SK-N-MC (cell line): ENCODE measurements at regions not wholly inside any gene's neighbourhood (a gene's known extent, or its start where the extent isn't known, plus 50 kb on each side); places are given as distances from the start of the nearest gene placed in this dataset.
"Not testable (repeated sequence)": the region's sequence is repeated elsewhere in the genome, so short reads cannot be mapped to it uniquely, and the experiment has no call there.

ENCODE experiments used
- DNase-seq: peaks from one replicate; pipeline ENCODE4 v3.0.0-alpha.2; 2011; ENCODE audit warnings: low read depth, low spot score
- H3K27ac ChIP-seq: fragments of 200-600 bp; sonication (generic); 2 replicates; pipeline ENCODE4 v1.5.1; 2016; ENCODE audit warnings: mixed run types
- H3K36me3 ChIP-seq: fragments of 200-600 bp; sonication (generic); 2 replicates; pipeline ENCODE4 v1.6.1; 2017; ENCODE audit warnings: antibody characterized with exemption, low read length, mixed read lengths; ENCODE audit not compliant: insufficient read depth
- H3K4me3 ChIP-seq: fragments of 200-600 bp; sonication (generic); 2 replicates; pipeline ENCODE4 v1.5.1; 2016
- H3K9ac ChIP-seq: fragments of 200-600 bp; sonication (generic); 2 replicates; pipeline ENCODE4 v1.8.0; 2017; ENCODE audit warnings: mixed run types, mixed read lengths; ENCODE audit not compliant: insufficient read length
- H3K9me3 ChIP-seq: fragments of 200-600 bp; sonication (generic); 2 replicates; pipeline ENCODE4 v1.6.1; 2017; ENCODE audit warnings: low read depth, mild to moderate bottlenecking, antibody characterized with exemption, low read length, moderate library complexity, mixed read lengths
- EZH2 ChIP-seq: fragments of 200-600 bp; sonication (generic); IDR thresholded peaks from one replicate; pipeline ENCODE4 v1.6.1; 2017; ENCODE audit warnings: antibody characterized with exemption
- FOXP2 ChIP-seq: optimal IDR thresholded peaks from 2 replicates; pipeline ENCODE3; 2011; ENCODE audit warnings: mild to moderate bottlenecking, moderate library complexity; ENCODE audit not compliant: insufficient read depth; ENCODE audit errors: extremely low read length, control extremely low read depth
- POLR2AphosphoS5 ChIP-seq: IDR thresholded peaks from 2 replicates; pipeline ENCODE4 v1.6.1; 2012; ENCODE audit warnings: mild to moderate bottlenecking, low read depth, low read length, borderline replicate concordance

DNA sequence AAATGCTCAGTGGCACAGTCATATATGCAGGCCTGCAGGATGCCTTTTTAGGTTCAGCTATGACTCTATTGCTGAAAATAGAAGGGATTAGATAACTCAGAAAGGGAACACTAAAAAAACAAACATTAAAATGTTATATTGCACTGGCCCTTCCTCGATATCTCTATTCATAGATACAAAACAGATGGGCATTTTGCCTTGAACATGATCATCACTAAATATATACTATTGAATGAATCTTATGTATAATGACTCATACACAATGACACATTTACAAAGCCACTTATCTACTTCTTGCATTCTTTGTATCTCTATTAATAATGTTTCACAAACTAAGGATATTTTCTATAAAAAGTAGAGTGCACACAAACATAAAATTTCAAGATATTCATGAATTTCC, 2352.8 kb upstream of the RAG2 start:
- Histone ChIP-seq H3K36me3 (no peaks in the 10 kb centered on the region), H3K4me3 (no peak overlapping the region), H3K9me3 (peaks cover 4% of the 10 kb centered on the region; the same call in 1 of the 2 replicates), H3K27ac (no peak overlapping the region), H3K9ac (no peak overlapping the region)
- TF ChIP-seq POLR2AphosphoS5 (no peak), FOXP2 (no peak), EZH2 (no peak)
- no peak for DNase-seq

DNA sequence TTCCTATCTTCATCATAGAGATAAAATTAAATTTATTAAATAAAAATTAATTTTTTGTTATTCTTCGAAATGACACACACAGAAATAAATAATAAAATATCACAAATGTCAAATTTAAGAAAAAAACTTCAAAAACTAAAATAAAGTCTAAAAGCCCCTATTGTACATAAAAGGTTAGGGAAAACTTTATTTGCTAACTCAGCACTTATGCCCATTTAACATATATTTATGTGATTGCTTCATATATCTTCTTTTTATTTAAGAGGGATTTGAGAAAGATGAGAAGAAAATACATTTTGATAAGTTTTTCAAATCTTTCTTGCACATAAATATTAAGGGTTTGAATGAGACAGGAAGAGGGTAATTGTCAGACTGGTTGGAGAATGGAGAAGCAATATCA, 2350.4 kb upstream of the RAG2 start:
- no peak for TF ChIP-seq FOXP2
- no peak for TF ChIP-seq EZH2
- TF ChIP-seq POLR2AphosphoS5: no peak
- H3K4me3 ChIP-seq: no peak overlapping the region
- H3K9ac ChIP-seq: no peak overlapping the region
- H3K36me3 ChIP-seq: no peaks in the 10 kb centered on the region
- no peak overlapping the region for H3K27ac ChIP-seq
- DNase-seq: no peak
- peaks cover 4% of the 10 kb centered on the region; the same call in 1 of the 2 replicates for H3K9me3 ChIP-seq

DNA sequence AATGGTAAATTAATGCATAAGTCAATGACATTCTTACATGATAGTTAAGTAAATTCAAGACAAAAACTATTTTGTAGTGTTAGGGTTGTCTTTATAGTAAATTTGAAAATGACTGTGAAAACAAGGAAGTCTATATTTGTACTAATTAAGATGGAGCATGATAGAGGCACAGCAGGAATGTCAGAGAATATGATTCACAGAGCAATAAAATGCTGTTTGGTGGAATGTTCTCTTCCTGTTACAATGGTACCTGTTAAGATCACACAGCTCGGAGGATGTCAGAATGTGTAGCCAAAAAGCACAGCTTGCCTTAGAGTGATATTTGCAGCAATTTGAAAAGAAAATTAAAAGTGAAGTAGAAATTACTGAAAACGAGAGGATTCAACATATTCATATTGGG, 2339.7 kb upstream of the RAG2 start:
- no peak for TF ChIP-seq EZH2
- no peak for TF ChIP-seq POLR2AphosphoS5
- no peak for TF ChIP-seq FOXP2
- no peak overlapping the region for H3K4me3 ChIP-seq
- no peak overlapping the region for H3K9ac ChIP-seq
- H3K9me3 ChIP-seq: no peaks in the 10 kb centered on the region
- no peaks in the 10 kb centered on the region for H3K36me3 ChIP-seq
- H3K27ac ChIP-seq: no peak overlapping the region
- no peak for DNase-seq

DNA sequence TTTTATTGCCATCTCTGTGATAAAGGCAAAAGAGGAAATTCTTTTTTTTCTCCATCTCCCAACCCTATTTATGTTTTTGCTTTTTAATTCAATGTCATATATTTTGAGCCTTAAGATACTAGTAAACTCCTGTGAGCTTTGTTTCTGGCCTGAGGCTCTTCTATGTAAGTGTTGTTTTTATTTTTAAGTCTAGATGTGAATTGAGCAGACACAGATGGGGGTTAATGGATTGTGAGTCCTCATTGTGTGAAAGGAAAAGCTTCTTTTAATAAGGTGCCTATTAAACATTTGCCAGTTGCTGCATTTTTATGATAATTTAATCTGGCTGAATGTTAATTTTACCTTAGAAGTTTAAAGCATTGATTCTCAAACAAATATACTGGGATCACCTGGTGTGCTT, 2337.9 kb upstream of the RAG2 start:
- Histone ChIP-seq H3K4me3 (no peak overlapping the region), H3K9me3 (no peaks in the 10 kb centered on the region), H3K9ac (no peak overlapping the region), H3K36me3 (no peaks in the 10 kb centered on the region), H3K27ac (no peak overlapping the region; the same call in 1 of the 2 replicates)
- TF ChIP-seq FOXP2 (no peak), EZH2 (no peak), POLR2AphosphoS5 (no peak)
- DNase-seq: peak; percentile 2

DNA sequence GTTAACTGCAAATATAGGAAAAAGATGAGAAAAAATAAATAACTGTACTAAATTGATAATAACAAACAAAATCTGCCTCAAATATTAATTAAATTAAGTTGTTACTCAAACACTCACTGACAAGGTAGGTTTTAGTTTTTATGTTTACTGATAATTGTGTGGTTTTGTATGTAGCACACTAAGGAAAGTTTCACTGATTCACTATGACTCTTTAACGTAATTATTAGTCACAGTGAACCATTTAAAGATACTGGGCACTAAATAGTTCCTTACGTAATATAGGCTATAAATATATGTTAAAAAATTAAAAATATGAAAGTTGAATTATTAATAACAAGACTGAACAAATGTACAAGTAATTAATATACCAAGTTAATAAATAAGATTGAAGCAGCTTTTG, 2330.0 kb upstream of the RAG2 start:
- no peak overlapping the region for H3K9ac ChIP-seq

DNA sequence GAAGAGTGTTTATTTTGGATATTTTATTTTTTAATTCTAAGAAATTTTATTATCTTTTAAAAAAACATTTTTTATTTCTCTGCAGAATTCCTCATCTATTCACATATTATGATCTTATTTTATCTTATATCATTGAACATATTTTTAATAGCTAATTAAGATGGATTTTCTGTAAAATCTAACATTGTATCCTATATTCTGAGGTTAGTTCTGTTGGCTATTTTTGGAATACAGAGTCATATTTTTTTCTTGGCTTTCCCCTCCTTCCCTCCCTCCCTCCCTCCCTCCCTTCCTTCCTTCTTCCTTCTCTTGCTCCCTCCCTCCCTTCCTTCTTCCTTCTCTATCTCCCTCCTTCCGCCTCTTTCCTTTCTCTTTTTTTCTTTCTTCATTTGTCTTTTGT, 2326.6 kb upstream of the RAG2 start:
- TF ChIP-seq FOXP2 (no peak), EZH2 (no peak), POLR2AphosphoS5 (no peak)
- H3K36me3 ChIP-seq: no peaks in the 10 kb centered on the region
- H3K27ac ChIP-seq: no peak overlapping the region
- no peak overlapping the region for H3K4me3 ChIP-seq
- H3K9me3 ChIP-seq: no peaks in the 10 kb centered on the region
- DNase-seq: no peak
- no peak overlapping the region for H3K9ac ChIP-seq

More for the DNA sequence above, 2330.0 kb upstream of the RAG2 start:
- no peak overlapping the region for H3K27ac ChIP-seq
- no peak for DNase-seq
- no peaks in the 10 kb centered on the region for H3K9me3 ChIP-seq
- no peak overlapping the region for H3K4me3 ChIP-seq
- TF ChIP-seq POLR2AphosphoS5 (no peak), FOXP2 (no peak), EZH2 (no peak)
- H3K36me3 ChIP-seq: no peaks in the 10 kb centered on the region

DNA sequence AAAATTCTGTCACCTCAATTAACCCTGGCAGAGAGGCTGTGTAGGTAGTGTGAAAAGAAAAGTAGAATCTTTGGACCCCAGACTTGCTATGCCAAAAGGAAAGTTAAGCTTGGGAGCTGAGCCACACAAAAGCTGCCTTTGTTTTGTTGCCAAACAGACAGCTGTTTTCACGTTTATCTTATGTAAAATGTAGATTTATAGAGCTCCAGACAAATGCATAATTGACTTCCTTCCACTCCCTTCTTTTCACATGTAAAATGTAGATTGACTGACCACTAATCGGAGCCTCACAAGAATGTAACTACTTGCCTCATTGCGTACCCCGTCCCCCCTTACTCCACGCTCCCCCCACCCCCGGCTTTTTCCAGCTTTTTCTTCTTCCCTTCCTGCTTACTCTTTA, 2302.2 kb upstream of the RAG2 start:
- Histone ChIP-seq H3K9ac (no peak overlapping the region), H3K9me3 (no peaks in the 10 kb centered on the region), H3K4me3 (no peak overlapping the region), H3K36me3 (no peaks in the 10 kb centered on the region), H3K27ac (no peak overlapping the region)
- no peak for DNase-seq
- TF ChIP-seq POLR2AphosphoS5 (no peak), EZH2 (no peak)

DNA sequence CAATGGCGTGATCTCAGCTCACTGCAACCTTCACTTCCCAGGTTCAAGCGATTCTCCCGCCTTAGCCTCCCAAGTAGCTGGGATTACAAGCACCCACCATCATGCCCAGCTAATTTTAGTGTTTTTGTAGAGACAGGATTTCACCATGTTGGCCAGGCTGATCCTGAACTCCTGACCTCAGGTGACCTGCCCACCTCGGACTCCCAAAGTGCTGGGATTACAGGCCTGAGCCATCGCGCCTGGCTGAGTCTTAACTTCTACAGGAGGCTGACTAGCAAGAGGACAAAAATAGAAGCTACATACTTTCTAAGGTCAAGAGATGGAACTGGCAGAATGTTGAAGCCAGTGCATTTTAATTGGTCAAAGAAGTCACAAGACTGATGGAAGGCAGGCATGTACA, 2296.2 kb upstream of the RAG2 start:
- not testable (repeated sequence) for DNase-seq, H3K4me3 ChIP-seq, H3K36me3 ChIP-seq, H3K27ac ChIP-seq, H3K9me3 ChIP-seq, H3K9ac ChIP-seq

DNA sequence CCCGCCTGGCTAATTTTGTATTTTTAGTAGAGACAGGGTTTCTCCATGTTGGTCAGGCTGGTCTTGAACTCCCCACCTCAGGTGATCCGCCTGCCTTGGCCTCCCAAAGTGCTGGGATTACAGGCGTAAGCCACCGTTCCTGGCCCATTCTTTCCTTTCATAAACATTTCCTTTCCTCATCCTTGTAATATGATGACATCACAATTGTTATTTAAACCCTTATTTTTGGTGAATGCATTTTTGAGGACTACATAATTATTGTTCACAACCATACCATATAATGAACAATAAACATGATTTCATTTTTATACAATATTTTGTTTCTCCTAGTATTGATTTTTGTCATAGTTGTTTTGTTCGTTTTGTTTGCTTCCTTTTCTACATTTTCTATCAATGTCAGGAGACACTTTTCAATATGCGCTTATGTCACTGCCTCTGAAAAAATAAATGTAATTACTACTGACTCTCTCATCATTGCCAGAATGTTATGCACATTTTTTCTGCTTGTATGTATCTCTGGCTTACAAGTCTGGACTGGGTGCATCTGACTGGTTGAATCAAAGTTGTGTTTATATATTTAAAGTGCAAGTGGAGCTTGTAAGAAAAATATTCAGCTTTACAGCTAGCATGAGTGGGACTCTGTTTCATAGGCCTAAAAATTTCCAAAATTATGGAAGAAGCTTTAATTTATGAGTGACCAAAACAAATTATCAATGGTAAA, 2286.3 kb upstream of the RAG2 start:
- no peaks in the 10 kb centered on the region for H3K9me3 ChIP-seq
- no peak overlapping the region for H3K27ac ChIP-seq
- DNase-seq: no peak
- TF ChIP-seq POLR2AphosphoS5 (no peak), EZH2 (no peak), FOXP2 (no peak)
- no peak overlapping the region for H3K9ac ChIP-seq
- H3K4me3 ChIP-seq: no peak overlapping the region
- no peaks in the 10 kb centered on the region for H3K36me3 ChIP-seq
